ENCODE measurements at regions not wholly inside any gene's neighbourhood (a gene's known extent, or its start where the extent isn't known, plus 50 kb on each side); places are given as distances from the start of the nearest gene placed in this dataset.

DNA sequence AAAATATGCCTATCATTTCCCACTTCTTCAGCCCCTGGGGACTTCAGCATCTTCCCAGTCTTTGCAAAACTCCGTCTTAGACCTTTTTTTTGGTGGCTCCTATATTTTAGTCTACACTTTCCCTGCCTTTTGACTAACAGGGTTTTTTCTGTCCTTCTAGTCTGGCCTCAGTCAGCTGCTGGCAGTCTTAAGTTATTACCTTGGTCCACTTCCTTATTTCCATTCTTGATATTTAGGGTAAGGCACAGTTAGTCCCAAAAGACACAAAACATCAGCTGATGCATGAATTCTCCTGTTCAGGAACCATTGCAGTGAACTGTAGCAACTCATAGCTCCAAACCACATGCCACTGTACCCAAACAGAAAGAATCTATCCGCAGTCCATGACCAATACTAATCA is 234.6 kb upstream of the RFC3 start:
- TF ChIP-seq, protein P1, sequence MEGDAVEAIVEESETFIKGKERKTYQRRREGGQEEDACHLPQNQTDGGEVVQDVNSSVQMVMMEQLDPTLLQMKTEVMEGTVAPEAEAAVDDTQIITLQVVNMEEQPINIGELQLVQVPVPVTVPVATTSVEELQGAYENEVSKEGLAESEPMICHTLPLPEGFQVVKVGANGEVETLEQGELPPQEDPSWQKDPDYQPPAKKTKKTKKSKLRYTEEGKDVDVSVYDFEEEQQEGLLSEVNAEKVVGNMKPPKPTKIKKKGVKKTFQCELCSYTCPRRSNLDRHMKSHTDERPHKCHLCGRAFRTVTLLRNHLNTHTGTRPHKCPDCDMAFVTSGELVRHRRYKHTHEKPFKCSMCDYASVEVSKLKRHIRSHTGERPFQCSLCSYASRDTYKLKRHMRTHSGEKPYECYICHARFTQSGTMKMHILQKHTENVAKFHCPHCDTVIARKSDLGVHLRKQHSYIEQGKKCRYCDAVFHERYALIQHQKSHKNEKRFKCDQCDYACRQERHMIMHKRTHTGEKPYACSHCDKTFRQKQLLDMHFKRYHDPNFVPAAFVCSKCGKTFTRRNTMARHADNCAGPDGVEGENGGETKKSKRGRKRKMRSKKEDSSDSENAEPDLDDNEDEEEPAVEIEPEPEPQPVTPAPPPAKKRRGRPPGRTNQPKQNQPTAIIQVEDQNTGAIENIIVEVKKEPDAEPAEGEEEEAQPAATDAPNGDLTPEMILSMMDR (IDR thresholded peaks at IDR 0.05; ENCODE audit: low read depth, low read length, missing control alignments), result no peak
- no peak for DNase-seq (ENCODE audit: extremely low read depth, low read depth)
- H3K4me3 ChIP-seq (replicated peaks; ENCODE audit: low read depth, low read length), result no peak overlapping the region

DNA sequence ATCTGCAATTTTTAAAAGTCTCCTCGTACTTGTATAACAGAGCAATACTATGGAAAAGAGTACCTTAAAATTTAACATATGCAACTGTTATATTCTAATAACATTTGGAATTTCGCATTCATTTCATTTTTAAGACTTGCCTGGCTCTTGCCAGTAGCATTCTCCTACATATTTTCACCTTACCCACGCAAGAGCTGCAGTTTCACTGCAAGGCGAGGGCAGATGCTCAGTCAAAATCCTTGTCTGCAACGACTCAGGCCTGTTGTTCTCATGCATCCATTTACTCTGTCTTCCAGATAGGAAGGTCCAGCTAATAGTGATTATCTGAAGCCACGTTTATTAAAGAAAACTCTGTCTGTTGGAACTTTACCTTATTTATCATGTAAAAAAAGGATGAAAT is 227.0 kb upstream of the RFC3 start:
- TF ChIP-seq, protein P1 (IDR thresholded peaks at IDR 0.05; ENCODE audit: low read depth, low read length, missing control alignments), result no peak
- no peak for DNase-seq (ENCODE audit: extremely low read depth, low read depth)
- no peak overlapping the region for H3K4me3 ChIP-seq (replicated peaks; ENCODE audit: low read depth, low read length)

DNA sequence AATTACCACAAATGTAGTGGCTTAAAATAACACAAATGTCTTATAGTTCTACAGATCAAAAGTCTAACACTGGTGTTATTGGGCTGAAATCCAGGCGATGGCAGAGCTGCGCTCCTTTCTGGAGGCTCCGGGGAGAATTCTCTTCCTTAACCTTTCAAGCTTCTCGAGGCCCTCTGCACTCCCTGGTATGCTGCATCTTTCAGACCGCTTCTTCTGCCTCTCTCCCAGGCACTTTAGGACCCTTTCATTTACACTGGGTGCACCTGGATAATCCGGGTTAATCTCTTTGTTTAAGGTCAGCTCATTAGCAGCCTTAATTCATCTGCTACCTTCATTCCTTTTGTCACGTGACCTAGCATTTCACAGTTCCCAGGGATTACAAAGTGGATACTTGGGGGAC is 211.3 kb upstream of the RFC3 start:
- no peak overlapping the region for H3K4me3 ChIP-seq (replicated peaks; ENCODE audit: low read depth, low read length)
- TF ChIP-seq, protein P1 (IDR thresholded peaks at IDR 0.05; ENCODE audit: low read depth, low read length, missing control alignments), result no peak
- no peak for DNase-seq (ENCODE audit: extremely low read depth, low read depth)

DNA sequence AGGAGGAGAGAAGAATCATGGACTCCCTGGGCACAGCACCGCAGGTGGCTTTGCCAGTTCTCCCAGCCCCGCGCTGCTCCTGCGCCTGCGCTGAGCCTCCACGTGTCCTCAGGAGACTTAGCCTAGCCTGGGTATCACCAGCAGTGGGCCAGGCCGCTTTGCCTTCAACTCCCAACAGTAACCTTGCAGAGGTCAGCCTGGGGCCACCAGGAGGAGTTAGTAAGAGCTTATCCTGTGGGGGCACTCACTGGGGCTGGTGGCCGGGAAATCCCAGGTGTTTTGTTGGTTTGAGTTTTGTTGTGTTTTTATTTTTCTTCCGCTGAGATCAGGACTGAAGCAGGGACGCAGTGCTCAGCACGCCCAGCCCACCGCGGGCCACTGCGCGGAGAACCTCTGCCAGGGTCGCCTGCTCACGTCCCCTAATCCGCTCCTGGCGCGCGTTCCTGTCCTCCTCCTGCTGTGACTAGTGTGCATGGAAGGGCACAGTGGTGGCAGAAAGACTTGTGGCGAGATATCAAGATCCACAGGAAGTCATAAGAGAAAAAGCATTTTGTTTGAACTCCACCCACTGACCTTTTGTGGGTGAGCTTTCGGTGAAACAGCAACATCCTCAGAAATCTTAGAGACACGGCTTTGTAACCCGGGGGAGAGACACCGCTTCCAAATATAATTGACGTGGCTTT is 207.4 kb upstream of the RFC3 start:
- H3K4me3 ChIP-seq (replicated peaks; ENCODE audit: low read depth, low read length), result no peak overlapping the region
- DNase-seq (ENCODE audit: extremely low read depth, low read depth), result no peak
- TF ChIP-seq, protein P1 (IDR thresholded peaks at IDR 0.05; ENCODE audit: low read depth, low read length, missing control alignments), result no peak

DNA sequence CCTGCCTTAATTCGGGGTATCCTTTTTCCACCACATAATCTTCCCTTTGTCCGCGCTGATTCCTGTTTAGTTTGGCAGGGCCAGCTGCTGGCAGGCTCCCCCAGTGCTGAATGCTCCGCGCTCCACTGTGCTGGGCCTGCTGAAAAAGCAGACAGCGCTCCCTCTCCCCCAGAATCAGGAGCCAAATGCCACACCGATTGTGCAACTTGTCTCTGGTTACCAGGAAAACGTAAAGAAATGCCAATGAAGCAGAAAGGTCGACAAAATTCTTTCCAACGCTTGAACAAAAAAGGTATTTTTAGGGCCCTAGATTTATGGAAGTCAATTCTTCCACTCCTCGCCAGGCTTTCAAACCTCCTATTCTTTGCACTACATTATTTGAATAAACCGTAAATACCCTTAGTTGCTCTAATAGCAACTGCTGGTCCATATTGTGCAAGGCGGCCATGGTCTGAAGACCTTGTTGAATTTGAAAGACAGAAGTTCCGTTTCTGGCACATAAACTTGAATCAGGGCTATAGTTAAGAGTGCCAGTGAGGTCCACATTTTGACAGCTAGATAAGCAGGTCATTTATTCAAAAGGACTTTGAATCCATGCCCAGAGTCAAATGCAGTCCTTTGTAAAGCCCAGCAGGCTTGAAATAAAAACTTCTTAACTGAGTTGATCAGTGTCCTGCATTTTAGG is 206.7 kb upstream of the RFC3 start:
- no peak overlapping the region for H3K4me3 ChIP-seq (replicated peaks; ENCODE audit: low read depth, low read length)
- TF ChIP-seq, protein P1 (IDR thresholded peaks at IDR 0.05; ENCODE audit: low read depth, low read length, missing control alignments), result no peak
- DNase-seq (ENCODE audit: extremely low read depth, low read depth), result no peak

DNA sequence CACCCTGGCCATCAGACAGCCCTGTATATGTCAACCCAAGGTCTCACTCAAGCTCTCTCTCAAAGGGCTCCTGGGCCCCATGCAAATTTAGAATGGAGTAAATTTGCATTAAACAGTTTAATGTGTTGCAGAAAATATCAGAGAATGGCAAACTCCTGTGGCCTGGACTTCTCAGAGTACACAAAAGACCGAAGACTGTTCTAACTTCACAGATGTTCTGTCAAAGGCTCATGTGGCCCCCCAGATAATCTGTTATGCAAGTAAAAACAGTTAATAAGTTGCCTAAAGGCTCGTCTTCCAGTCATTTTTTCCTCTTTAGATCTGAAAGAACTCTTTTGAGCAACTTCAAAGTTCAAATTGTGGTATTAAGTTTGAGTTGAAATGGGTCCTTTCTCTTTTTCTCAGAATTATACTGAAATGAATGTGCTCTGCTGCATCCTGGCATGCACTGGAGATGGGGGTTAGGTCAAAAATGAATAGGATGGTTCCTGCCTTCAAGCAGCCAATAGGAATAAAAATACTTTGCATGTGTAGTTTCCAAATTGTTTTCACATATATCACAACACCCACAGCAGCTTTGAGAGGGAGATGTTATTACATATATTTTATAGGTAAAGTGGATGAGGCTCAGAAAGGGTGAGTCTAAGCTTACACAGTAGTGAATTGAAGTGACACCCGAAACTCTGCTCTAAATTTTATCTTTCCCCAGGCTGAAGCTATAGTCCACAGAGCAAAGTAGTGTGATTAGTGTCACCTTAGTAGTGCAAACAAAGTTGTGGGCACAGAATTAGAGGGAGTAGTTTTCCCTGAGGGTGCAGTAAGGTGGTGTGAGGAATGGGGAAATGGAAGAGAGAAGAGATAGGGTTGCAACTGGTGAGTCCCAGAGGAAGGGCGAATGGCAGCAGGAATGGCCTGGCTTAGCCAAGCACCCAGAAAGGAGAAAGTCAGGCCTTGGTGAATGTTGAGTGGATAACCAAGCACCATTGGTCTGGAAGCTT is 205.0 kb upstream of the RFC3 start:
- no peak for DNase-seq (ENCODE audit: extremely low read depth, low read depth)
- H3K4me3 ChIP-seq (replicated peaks; ENCODE audit: low read depth, low read length), result no peak overlapping the region
- TF ChIP-seq, protein P1 (IDR thresholded peaks at IDR 0.05; ENCODE audit: low read depth, low read length, missing control alignments), result no peak

All from HFF-Myc (cell line).